ENCODE measurements at regions not wholly inside any gene's neighbourhood (a gene's known extent, or its start where the extent isn't known, plus 50 kb on each side); places are given as distances from the start of the nearest gene placed in this dataset.

GRCh38 chr2:150624001-150624401 lies 136.5 kb upstream of the RND3 start:
- TF ChIP-seq, protein P1, sequence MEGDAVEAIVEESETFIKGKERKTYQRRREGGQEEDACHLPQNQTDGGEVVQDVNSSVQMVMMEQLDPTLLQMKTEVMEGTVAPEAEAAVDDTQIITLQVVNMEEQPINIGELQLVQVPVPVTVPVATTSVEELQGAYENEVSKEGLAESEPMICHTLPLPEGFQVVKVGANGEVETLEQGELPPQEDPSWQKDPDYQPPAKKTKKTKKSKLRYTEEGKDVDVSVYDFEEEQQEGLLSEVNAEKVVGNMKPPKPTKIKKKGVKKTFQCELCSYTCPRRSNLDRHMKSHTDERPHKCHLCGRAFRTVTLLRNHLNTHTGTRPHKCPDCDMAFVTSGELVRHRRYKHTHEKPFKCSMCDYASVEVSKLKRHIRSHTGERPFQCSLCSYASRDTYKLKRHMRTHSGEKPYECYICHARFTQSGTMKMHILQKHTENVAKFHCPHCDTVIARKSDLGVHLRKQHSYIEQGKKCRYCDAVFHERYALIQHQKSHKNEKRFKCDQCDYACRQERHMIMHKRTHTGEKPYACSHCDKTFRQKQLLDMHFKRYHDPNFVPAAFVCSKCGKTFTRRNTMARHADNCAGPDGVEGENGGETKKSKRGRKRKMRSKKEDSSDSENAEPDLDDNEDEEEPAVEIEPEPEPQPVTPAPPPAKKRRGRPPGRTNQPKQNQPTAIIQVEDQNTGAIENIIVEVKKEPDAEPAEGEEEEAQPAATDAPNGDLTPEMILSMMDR (IDR thresholded peaks at IDR 0.05; ENCODE audit: low read length), result no peak
- TF ChIP-seq EZH2phosphoT487 (IDR thresholded peaks at IDR 0.05; ENCODE audit: low read length) (no peak), EZH2 (optimal IDR thresholded peaks at IDR 0.05; ENCODE audit: low read depth, low read length) (no peak)
